Stromal cell of bone marrow (primary cell): ENCODE measurements at regions not wholly inside any gene's neighbourhood (a gene's known extent, or its start where the extent isn't known, plus 50 kb on each side); places are given as distances from the start of the nearest gene placed in this dataset.

Experiments used
- DNase-seq: peaks from one replicate; pipeline ENCODE4 v3.0.0-alpha.2; 2012; ENCODE audit warnings: low read depth

- no peak for DNase-seq
Observed at GRCh38 chr17:79218825-79219200, 144.2 kb downstream of the ENGASE start.

DNA sequence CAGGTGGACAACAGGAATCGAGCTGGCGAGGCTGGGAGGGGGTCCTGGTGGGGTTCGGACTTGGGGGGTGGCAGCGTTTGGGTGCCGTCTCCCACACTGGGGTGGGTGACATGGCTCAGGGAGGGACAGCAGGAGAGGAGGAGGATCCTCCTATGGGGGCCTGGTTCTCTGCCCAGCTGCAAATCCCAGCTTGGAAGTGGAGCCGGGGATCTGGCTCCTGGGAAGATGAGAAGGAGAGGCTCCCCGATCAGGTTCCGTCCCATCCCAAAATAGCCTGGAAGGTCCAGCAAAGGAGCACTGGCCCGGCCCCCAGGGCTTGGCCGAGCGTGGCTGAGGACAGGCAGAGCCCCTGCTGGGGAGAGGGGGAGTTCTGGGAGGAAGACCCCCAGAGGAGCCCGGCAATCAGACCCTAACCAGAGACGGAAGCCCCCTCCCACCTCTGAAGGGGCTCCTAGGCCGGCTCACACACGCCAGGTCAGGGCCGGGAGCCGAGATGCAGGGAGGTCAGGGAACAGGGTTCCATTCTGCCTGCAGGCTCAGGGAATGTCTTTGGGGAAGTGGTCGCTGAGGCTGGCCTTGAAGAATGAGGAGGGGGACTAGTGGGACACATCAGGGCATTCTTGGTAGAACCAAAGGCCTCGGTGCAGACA, 143.7 kb downstream of the ENGASE start:
- DNase-seq, result no peak

GRCh38 chr17:79217473-79218135, 143.0 kb downstream of the ENGASE start:
- no peak for DNase-seq

DNA sequence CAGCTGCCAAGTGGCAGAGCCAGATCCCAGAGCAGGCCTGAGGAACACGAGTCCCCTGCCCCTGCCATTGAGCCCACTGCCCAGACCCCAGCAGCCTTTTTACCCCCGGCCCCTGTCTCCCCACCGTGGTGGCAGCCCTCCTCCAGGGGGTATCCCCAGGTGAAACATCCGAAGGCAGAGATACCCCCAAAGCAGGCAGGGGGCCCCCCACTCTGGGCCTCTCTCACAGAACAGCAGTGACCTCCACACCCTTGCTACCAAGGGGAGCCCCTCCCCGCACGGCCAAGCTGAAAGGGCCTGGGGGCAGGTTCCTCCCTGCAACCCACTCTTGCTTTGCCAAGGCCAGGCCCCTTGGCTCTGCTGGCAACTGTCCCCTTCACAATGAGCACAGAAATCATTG, 142.2 kb downstream of the ENGASE start:
- DNase-seq, result no peak

DNA sequence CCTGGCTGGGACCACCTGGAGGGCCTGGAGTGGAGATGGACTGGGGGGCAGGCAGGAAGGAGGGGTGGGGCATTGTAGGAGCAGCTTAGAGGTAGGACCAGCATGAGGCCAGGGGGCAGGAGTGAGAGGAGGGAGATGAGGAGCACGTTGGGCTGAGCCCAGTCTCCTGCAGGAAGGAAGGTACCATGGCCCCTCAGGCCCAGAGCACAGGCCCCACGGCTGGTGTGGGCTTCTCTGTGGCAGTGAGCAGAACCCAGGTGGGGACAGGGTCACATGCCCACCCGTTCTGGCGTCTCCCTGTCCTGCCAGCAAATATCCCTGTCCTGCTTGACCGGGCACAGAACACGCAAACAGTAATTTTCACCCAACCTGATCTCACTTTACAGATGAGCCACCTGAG, 141.8 kb downstream of the ENGASE start:
- DNase-seq, result no peak

DNA sequence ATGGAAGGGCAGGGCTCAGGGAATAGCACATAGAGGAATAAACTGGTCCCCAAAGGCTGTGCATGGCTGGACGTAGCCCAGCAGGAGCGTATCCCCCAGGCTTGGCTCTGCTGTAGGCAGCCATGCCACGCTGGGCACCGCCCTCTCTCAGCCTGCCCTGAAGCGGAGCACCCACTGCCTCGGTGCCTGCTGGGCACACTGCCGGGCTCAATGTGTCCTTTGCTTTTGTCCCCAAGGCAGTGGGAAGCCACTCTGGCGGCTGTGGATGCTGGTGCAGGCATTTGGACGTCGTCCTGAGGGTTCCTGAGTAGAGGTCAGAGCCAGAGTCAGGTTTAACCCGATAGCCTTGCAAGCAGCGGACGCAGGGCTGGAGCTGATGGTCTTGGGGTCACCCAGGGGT, 141.0 kb downstream of the ENGASE start:
- no peak for DNase-seq

DNA sequence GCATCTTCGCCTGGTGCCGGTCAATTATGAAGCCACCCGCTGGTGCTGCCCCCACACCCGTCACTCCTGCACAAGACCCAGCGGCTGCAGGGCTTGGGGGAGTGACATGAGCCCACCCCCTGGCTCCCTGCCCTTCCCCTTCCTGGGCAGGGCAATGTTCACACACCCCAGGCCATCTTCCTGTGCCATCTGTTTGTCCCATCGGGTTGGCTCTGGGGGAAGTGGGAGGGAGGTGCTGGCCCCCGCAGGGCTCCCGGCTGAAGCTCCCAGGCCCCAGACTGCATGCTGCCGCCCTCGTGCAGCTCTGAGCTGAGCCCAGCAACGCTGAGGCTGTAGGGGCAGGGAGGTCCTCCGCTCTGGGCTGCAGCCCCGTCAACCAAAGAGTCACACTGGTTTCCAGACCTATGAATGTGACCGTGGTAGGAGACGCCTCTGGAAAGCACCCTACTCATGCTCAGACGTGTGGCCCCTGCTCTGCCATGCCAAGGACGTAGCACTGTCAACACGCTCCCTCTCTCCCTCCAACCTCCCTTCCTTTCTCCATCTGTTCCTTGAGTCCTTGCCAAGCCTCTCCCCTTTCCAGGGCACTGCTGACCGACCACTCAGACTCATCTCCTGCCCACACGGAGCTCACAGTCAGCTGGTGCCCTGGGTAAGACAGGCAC, 140.4 kb downstream of the ENGASE start:
- DNase-seq, result no peak

GRCh38 chr17:79214459-79214858, 139.8 kb downstream of the ENGASE start:
- DNase-seq, result no peak

DNA sequence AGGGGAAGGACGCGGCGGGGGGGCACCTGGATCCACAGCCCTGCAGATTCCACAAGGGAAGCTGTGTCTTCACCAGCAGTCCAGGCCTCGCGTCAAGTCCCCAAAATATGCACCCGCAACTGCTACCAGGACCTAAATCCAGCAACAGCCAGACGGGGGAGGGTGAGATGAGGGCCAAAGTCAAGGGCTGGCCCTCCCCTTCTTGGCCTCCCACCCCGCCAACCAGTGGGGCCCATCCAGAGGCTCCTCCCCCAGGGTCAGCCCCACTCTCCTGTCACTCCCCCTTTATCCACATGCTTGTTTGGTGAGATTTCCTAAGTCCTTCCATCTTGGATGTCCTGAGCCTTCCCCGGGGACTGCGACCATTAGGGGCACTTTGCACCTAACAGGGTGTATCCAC, 138.7 kb downstream of the ENGASE start:
- no peak for DNase-seq

GRCh38 chr17:79212149-79213087, 137.8 kb downstream of the ENGASE start:
- DNase-seq, result no peak

- no peak for DNase-seq
Observed at GRCh38 chr17:79211061-79211770, 136.6 kb downstream of the ENGASE start.

- DNase-seq, result no peak
Observed at GRCh38 chr17:79210638-79211037, 136.0 kb downstream of the ENGASE start.

GRCh38 chr17:79207960-79208359, 133.3 kb downstream of the ENGASE start:
- no peak for DNase-seq

DNA sequence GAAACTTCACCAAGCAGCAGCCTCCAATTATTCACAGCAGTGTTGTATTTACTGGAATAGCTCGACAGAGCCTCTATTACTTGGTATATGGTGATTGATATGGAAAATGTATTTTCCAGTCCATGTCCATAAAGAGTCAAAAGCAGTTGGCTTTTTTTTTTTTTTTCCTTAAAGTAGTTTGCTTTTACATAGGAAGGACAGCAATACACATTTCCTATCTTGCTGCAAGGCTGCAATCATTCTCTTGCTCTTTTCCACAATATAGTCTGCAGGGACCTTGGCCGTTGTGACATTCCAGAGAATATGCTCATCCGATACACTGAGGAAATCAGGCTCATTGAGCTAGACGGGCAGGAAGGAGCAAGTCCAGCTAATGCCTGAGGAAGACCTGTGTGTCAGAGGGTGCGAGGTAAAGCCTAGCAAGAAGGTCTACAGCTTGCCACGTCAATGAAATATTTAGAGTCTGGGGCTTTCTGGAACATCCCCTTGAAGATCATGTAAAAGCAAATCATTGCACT, 131.1 kb downstream of the ENGASE start:
- no peak for DNase-seq

- DNase-seq, result no peak
Observed at GRCh38 chr17:79204261-79204660, 129.6 kb downstream of the ENGASE start.

- DNase-seq, result no peak
Observed at GRCh38 chr17:79203657-79204056, 129.0 kb downstream of the ENGASE start.

DNA sequence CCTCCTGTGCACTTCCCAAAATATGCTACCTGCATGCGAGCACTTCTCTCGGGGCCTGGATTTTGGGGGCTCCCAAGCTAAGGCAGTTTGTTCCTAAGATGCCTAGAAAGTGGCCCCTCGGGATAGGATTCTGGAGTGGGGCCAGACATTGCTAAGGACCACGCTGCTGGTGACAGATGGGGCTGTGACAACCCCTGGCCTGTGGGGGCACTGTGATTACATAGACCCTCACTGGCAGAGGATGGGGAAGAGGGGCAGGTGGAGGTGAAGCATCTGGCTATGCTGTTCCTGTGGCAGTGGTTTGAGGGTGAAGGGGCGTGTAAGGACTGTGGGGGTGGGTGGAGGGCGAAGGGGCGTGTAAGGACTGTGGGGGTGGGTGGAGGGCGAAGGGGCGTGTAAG, 128.4 kb downstream of the ENGASE start:
- no peak for DNase-seq

DNA sequence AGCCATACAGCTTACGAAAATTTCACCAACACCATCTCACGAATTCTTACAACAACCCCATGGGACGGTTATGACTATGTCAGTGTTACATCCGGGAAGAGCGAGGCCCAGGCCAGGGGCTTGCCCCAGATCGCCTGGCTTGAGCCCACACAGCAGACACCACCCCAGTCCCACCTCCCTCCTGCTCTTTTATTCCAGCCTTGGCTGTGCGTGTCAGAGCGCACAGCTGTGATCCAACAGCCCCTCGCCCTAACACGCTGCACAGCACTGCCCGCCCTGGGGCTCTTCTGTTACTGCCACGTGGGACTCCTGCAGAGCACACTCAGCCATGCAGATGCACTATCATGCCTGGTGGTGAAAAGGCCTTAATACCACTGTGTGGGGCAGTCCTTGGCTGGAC, 127.9 kb downstream of the ENGASE start:
- DNase-seq, result no peak

DNA sequence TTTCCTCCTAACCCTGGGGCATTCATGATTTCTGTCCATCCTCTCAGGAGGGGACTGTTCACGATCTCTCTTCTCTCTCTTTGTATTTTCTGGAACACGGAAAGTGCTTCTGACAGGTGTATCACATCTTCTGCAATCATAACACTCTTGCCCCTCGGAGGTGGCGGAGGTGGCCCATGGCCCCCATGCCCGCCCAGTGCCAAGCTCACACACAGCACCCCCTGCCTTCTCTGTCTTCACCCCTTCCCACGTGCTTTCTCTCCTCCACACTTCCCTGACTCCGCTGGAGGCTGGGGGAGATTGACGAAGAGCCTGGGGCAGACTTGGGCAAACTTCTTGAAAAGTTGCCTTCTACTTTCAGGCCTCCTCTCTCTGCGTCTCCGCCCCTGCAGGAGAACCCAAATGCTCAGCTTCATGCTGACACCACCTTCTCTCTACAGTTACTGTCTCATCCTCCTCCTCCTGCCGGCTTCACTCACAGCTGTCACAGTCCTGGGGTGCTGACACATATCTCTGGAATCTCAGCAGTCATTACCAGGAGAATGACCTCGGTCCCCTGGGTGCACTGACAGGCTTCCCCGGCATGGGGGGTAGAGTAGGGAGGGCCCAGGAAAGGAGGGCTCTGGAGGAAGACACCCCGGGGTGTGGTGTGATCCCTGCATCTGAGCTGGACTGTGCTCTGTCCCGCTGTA, 127.1 kb downstream of the ENGASE start:
- peak; percentile 9 for DNase-seq

DNA sequence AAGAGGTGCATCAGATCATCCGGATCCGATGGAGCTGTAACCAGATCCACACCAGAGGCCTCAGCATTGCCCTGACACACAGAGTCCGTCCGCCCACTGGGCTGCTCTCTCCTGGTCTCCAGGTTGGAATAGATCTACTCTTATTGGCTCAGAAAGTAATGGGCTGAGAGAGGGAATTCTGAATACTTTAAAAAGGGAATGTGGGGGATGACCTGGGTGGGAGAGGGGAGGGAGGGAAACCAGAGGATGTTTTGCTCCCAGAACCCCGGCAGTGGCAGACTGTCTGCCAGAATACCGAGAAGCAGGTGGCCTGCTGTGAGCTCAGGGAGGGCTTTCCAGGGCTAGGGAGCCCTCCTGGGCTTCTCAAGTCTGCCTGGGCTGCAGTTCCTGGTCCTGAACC, 126.5 kb downstream of the ENGASE start:
- no peak for DNase-seq

DNA sequence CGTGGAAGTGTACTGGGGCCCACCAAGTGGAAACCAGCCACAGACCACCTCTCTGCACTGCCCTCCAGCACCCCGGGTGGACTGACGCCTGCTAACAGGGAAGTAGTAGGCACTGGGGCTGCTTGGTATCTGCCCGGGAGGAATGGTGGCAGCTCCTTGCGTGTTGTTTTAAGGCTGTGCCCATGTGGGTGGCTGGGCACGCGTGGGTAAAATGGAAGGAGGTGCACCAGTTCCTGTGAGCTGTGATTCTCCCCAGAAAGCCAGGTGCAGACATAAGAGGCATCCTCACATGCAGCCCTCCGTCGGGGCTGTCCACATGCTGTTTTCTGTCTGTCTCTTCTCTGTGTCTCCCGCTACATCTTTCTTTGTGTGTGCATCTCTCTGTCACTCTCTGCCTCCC, 122.3 kb downstream of the ENGASE start:
- no peak for DNase-seq
